Cardiac septum (tissue), 1 donor: ENCODE measurements at regions not wholly inside any gene's neighbourhood (a gene's known extent, or its start where the extent isn't known, plus 50 kb on each side); places are given as distances from the start of the nearest gene placed in this dataset.

Experiments used
- DNase-seq: peaks from one replicate; pipeline ENCODE4 v3.0.0-alpha.2; 2020; ENCODE audit warnings: low spot score
- intact Hi-C: fragments of 100-400 bp; cut with DNase I; formaldehyde crosslinking; loops from one replicate; pipeline ENCODE4 v1.14.0; 2022
- donor health status: DM: no; HTN: no; CAD: no.

DNA sequence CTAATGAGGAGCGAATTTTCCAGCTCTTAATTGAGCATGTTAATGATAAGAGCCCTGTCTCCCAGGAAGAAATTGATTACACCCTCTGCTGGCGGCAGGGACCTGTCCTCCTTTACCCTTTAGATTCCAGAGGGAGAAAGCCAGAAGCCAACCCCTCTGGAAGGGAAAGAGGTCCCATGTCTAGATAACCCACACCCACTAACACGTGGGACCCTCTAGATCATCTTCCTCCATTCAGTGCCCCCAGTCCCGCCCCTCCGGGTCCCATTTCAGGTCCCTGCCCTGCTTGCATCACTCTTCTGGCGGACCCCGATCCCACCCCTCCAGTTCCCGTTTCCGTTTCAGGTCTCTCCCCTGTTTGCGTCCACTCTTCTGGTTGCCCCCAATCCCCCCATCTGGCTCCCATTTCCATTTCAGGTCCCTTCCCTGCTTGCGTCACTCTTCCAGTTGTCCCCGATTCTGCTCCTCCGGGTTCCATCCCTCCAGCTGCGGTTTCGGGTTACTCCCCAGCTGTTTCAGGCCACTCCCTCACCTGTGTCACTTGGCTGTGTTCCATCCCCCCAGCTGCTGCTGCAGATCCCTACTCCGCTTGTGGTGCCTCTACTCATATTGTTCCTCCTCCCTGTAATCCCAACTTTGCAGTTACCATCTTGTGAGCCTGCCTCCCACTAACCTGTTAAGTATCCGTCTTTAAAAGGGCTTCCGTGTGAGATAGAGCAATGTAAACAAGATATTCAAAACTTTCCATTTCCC is 202.4 kb downstream of the SH2D4B start:
- no peak for DNase-seq
- intact Hi-C loops, result no loop called here

DNA sequence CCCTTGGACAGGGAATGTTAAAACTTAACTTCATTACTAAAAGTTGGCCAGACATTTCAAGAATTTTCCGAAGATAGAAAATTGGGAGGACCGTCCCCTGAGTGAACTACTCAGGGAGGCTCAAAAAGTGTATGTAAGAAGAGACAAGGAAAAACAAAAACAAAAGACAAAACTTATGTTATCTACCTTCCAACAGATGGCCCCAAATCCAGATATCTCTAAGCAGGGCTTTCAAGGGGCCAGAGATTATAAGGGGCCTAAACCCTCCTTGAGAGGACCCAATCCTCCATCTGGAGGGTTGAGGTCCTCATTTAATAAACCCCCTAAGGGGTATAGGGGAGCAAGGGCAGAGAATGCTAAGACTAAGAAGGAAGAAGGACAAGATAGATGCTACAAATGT is 203.6 kb downstream of the SH2D4B start:
- DNase-seq, result no peak
- intact Hi-C loops, result no loop called here

DNA sequence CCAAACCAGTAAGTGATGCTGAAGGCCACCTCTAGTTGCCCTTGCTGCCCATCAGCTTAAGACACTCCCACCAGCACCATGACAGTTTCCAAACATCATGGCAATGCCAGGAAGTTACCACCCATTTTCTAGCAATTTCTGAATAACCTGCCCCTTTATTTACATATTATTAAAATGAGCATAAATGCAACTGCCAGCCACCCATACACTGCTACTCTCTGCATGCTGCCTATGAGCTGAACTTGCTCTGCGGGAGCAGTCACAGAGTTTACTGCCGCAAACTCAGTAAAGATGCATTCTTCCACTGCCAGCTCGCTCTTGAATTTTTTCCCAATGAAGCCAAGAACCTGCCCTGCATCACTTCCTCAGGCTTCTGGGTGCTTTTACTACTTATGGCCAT is 212.6 kb downstream of the SH2D4B start:
- intact Hi-C loops, result no loop called here
- DNase-seq, result no peak

DNA sequence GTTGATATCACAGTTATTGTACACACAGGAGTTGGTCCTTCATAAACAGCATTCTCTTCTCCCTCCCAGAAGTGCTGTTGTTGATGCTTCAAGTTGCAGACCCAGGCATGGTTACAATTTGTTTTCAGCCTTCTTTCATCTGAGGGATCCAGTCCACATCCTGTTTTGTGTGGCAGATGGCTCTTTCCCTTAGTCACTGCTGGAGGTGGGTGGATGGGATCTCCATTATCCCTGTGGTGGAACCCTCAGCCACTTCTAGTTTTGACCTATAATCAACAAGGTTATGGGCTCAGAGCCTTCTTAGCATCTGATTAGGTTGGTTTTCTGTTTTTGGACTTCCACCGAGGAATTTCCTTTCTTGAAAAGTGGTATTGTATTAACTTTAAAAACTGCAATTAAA is 214.2 kb downstream of the SH2D4B start:
- DNase-seq, result no peak
- intact Hi-C loops, result no loop called here

DNA sequence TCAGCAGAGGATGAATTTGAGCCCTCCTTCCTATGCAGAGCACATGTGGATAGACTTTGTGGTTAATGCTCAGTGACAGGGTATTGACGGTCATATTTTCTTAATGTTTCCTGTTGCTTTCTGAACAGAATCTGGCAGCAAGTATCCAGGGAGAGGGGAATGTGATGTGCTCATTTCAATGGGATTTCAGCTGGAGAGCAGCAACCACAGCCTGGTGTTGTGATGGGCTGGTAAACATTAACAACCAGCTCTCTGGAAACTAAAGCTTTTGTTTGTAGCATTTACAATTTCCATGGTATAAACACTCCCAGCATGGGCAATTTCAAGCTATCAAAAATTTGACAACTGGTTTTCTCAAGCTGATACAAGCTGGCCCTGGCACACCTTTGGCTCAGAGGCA is 215.9 kb downstream of the SH2D4B start:
- intact Hi-C loops, result no loop called here
- no peak for DNase-seq

DNA sequence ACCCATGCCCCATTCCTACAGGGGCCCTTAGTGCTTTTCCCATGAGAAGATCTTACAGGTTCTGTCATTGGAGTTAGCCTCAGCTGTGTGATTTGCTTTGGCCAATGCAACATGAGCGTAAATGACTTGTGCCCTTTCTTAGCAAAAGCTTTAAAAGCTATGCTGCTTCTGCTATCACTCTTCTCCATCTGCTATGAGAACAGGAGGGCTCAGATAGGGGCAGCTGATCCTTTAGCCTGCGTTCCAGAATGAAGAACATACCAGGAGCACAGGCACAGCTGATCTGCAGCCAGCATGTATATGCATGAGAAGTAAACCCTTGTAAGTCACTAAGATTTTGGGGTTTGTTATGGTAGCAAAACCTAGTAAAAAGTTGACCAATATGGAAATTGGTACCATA is 218.2 kb downstream of the SH2D4B start:
- intact Hi-C loops, result no loop called here
- DNase-seq, result no peak

DNA sequence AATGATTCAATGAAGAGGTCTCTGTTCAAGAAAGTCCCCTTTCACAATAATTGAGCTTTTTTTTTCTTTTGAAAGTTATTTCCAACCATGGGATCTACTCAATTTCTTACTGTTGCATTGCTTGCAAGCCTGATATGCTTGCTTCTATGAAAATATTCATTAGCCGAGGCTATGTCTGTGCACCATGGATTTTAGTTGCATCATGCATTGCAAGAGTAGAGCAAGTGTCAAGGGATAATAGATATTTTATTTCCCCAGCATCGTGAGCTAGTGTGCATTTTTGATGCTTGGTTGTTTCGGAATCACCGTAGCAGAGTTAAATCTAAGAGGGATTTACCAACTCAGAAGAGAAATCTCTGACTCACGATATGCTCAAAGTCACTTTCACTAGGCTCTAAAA is 222.0 kb downstream of the SH2D4B start:
- DNase-seq, result no peak
- intact Hi-C loops, result no loop called here

DNA sequence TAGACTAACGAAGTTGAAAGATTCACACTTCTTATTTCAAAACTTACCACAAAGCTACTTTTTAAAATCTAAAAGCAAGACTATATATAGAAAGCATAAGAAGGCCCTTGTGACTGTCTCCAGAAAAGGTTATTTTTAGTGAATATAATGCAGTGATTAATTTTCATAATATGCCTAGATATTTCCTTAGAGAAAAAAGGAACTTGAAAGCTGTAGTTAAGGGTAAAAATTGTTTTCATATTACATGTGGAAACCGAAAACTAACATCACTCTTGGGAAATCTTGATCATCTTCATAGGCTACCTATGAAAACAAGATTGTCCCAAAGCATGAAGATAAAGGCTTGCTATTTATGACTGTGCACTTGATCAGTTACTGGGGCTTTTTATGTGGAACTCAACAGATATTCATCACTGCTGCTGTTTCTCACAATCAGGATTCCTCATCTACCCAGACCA is 223.2 kb downstream of the SH2D4B start:
- DNase-seq, result no peak
- intact Hi-C loops, result no loop called here

DNA sequence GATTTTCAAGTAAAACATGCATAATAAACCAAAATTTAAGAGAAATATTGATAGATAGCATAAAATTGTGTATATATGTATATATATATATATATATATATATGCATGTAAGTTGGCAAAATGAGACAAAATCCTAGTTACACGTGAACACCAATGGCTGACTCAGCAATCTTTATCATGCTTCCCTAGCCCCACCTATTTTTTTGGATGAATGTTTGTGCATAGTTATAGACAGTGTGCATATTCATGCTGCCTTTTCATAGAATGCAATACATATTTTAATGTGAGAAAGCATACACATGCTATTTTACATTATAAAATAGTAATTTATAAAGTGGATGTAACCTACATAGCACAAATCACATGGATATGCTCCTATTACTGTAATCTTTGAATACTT is 230.3 kb downstream of the SH2D4B start:
- DNase-seq, result no peak

DNA sequence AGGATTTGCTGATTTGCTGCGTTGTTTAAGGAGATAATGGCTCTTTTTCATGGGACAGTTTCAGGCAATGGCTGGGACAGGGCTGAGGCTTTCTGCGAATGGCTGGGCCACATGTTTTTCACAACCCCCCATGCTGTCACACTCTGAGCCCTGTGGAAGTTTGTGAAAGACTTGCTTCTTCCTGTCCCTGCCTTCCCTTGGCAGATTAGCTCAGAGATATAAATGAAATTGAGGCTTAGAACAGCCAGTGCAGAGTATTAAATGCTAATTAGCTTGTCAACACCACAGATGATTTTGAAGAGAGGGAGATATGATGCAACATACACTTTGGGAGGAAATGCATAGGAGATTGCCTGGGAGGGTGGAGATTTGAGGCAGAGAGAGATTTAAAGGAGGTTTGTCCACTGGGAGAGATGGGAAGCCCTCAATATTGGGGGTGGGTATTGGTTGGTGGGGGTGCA is 232.0 kb downstream of the SH2D4B start:
- DNase-seq, result no peak
- intact Hi-C loops, result no loop called here

More for the DNA sequence above, 230.3 kb downstream of the SH2D4B start:
- intact Hi-C loops, result no loop called here

DNA sequence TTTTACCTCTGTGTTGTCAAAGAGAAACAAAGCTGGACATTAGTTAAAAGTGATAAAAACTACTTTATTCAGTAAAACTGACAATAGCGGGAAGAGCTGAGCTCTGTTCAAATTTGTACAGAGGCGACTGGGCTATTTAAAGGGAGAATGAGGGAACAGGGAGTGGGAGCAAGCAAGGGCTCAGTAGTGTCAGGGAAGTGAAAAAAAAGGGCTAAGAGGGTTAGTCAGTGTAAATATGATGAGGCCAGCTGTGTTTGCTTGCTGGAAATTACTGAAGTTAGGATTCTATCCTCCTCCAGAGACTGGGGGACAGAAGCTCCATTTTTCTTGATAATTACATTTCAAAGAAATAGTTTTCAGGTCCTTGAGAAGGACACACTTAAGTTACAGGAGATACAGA is 232.5 kb downstream of the SH2D4B start:
- intact Hi-C loops, result no loop called here

DNA sequence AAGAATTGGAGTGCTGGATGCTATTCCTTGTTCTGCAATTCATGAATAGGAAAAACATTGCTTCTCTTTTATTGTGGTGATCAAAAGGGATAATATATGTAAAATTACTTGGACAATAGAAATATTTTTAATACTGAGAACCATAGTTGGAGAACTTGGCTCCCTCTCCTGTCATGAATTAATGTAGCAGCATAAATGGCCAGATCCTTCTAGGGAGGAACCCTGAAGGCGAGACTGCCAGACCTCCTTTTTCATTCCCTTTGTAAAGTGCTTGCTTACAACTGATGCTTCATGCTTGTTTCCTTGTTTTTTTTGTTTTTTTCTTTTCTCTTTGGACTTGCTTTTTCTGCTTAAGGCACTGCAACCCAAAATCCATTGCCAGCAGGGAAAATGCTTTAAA is 233.6 kb downstream of the SH2D4B start:
- intact Hi-C loops, result no loop called here

More for the DNA sequence above, 232.5 kb downstream of the SH2D4B start:
- DNase-seq, result no peak

DNA sequence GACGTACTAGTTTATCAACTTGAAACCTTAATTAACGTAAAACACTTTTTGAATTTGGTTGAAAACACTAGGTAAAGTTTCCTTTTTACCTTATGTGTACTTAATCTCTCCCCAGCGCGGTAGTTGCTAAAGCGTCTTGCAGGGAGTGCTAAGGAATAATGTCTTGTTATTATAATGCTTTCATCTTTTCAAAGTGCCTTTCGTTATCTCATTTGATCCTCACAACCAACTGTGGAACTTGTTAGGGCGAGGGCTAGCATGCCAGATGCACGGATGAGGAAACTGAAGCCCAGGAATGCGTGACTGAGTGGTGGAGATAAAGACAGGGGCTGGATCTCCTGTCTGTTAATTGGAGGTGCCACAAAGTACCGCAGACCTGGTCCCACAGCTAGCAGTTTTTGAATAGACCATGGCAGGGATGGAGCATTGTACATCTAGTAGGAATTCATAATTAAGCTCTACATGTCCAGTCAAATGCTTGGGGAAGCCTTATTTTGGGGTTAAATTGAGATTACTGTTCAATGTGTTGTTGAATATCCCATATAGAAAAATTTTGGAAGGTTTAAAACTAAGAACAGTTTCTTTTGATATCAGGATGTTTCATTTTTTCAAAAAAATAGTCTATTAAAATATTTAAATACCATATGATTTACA is 234.3 kb downstream of the SH2D4B start:
- no peak for DNase-seq
- intact Hi-C loops, result no loop called here

More for the DNA sequence above, 233.6 kb downstream of the SH2D4B start:
- DNase-seq, result no peak

DNA sequence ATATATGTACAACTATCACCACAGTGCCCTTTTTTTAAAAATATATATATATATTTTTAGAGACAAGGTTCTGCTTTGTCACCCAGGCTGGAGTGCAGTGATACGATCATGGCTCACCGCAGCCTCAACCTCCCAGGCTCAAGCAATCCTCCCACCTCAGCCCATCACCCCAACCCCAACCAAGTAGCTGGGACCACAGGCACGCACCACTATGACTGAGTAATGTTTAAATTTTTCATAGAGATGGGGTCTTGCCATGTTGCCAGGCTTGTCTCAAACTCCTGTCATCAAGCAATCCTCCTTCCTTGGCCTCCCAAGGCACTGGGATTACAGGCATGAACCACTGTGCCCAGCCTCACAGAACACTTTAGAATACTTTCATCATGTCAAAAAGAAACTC is 234.9 kb downstream of the SH2D4B start:
- DNase-seq, result no peak
- intact Hi-C loops, result no loop called here

DNA sequence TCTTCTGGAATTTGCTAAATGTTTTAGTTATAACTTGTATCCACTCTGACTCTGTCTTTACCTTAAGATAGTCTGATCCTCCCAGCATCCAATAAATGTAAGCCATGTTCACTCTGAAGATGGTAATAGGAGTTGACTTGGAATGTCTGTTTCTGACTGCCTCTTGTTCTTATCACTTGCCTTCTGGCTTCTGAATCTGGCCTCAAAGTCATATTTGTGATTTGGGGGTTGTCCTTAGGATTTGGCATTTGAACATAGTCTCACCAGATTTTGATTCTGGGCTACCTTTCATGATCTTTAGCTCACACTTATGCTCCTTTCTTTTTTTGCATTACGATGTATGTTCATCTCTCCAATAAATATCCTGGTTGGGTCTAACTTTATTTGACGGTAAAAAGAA is 247.0 kb downstream of the SH2D4B start:
- intact Hi-C loops, result no loop called here
- DNase-seq, result no peak

DNA sequence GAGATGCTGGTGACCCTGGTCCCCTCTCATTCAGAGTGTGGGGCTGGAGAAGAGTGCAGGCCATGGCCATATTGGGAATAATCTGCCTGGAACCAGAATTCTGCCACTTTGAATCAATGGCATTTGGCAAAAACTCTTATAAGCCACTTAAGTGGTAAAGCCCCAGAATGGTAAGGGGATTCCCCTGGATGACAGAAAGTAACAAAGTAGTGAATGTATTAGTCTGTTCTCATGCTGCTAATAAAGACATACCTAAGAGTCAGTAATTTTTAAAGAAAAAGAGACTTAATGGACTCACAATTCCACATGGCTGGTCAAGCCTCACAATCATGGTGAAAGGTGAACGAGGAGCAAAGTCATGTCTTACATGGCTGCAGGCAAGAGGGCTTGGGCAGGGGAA is 248.6 kb downstream of the SH2D4B start:
- intact Hi-C loops, result no loop called here
- no peak for DNase-seq

DNA sequence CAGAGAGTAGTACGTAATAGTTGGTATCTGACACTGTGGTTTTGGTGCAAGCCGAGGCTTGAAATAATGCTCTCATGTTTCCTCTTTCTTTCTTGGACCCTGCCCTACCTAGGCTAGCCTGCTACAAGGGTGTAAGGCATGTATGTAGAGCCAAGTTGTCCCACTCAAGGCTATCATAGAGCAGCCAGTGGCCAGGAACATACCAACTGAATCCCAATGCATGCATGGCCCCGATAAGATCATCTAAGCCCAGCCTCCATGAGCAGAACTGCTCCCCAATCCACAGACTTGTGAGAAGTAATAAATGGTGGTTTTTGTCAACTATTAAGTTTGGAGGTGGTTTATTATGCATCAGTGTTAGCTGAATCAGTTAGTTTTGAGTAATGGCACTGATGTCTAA is 250.2 kb downstream of the SH2D4B start:
- DNase-seq, result no peak
- intact Hi-C loops, result no loop called here

DNA sequence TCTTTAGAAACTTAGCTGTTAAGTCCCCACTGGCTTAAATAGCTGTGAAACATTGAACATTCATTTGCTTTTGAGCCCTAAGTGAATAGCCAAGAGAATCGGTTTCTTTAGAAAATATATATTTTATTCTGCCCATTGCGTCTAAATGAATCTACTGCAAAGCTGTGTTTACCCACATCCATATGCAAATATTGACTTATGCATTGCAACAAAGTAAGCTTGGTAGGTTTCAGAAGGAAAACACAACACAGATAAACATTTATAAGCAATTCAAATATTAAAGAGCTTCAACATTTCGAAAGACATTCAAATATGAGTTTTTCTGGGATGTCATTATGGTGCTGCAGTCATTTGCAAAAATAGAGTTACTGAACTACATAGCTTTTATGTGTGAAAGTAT is 257.3 kb downstream of the SH2D4B start:
- intact Hi-C loops, result no loop called here
- DNase-seq, result no peak

DNA sequence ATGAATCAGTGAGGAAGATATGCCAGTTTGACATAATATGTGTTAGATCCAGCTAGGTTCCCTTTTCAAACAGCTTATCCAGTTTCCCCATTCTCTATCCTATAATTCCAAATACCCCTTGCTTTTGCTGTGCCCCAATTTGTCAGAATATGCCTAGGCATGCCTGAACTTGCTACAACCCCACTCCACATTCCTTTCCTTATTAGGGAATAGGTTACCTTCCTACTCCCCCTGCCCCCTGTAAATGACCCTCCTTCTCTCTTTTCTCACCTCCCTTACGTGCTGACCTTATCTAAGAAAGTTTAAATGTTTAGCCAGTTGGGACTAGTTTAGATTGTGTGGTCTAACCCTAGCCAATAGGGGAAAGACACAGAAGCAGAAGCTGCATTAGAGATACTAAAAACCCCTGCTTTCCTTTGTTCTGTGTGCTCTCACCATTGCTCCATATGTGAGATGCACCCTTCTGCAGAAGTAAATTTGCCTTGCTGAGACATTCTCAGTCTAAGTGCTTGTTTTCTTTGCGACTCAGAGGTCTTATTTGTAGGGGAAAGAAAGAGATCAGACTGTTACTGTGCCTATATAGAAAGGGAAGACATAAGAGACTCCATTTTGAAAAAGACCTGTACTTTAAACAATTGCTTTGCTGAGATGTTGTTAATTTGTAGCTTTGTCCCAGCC is 267.8 kb downstream of the SH2D4B start:
- intact Hi-C loops, result no loop called here
- no peak for DNase-seq

DNA sequence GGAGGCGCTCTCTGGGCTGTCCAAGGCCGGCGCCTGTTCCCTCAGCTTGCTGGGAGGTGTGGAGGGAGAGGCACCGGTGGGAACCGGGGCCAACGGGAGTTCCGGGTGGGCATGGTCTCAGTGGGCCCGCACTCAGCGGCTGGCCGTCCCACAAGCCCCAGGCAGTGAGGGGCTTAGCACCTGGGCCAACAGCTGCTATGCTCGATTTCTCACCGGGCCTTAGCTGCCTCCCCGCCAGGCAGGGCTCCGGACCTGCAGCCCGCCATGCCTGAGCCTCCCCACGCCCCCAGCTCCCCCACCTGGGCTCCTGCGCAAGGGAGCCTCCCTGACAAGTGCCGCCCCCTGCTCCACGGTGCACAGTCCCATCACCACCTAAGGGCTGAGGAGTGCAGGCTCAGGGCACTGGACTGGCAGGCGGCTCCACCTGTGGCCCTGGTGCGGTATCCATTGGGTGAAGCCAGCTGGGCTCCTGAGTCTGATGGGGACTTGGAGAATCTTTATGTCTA is 276.5 kb downstream of the SH2D4B start:
- intact Hi-C loops, result no loop called here
- no peak for DNase-seq

DNA sequence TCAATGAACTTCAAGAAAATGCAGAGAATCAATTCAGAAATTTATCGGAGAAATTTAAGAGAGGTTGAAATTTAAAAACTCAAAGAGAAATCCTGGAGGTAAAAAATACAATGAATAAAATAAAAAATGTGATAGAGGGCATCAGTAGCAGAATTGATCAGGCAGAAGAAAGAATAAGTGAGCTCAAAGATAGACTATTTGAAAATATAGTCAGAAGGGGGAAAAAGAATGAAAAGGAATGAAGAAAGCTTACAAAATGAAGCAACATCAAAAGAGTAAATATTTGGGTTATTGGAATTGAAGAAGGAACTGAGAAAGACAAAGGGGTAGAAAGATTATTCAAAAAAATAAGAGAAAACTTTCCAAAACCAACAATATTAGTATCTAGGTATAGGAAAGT is 291.4 kb downstream of the SH2D4B start:
- intact Hi-C loops, result no loop called here
- DNase-seq, result no peak
